ENCODE measurements at regions not wholly inside any gene's neighbourhood (a gene's known extent, or its start where the extent isn't known, plus 50 kb on each side); places are given as distances from the start of the nearest gene placed in this dataset.
"Not testable (repeated sequence)": the region's sequence is repeated elsewhere in the genome, so short reads cannot be mapped to it uniquely, and the experiment has no call there.

DNA sequence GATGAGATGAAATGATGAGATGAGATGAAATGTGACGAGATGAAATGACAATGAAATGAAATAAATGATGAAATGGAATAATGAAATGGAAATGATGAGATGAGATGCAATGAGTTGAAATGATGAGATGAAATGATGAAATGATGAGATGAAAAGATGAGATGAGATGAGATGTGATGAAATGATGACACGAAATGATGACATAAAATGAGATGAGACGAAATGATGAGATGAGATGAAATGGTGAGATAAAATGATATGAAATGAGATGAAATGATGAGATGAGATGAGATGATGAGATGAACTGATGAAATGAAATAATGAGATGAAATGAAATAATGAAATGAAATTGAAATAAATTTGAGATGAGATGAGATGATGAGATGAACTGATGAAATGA, 232.2 kb downstream of the GOLGA6L6 start:
- H3K9me3 ChIP-seq (ENCODE audit: control insufficient read depth, low read length); ATAC-seq (ENCODE audit: low FRiP score); H3K4me1 ChIP-seq (ENCODE audit: control insufficient read depth in 1 of 2, insufficient read depth in 2 of 2, low read length in 2 of 2); intact Hi-C loops (cut with DNase I); DNase-seq; H3K4me3 ChIP-seq (ENCODE audit: low read length in 2 of 2); H3K36me3 ChIP-seq (ENCODE audit: control insufficient read depth in 1 of 2, insufficient read depth in 2 of 2, low read length in 1 of 2); H3K27me3 ChIP-seq (ENCODE audit: control insufficient read depth in 1 of 2, insufficient read depth in 2 of 2, low read length in 1 of 2); H3K27ac ChIP-seq (ENCODE audit: low read depth in 1 of 2, low read length in 2 of 2): not testable (repeated sequence)
- WGBS, 2 donors = 47 to 61% methylated on average over 3 of the region's 3 CpGs

DNA sequence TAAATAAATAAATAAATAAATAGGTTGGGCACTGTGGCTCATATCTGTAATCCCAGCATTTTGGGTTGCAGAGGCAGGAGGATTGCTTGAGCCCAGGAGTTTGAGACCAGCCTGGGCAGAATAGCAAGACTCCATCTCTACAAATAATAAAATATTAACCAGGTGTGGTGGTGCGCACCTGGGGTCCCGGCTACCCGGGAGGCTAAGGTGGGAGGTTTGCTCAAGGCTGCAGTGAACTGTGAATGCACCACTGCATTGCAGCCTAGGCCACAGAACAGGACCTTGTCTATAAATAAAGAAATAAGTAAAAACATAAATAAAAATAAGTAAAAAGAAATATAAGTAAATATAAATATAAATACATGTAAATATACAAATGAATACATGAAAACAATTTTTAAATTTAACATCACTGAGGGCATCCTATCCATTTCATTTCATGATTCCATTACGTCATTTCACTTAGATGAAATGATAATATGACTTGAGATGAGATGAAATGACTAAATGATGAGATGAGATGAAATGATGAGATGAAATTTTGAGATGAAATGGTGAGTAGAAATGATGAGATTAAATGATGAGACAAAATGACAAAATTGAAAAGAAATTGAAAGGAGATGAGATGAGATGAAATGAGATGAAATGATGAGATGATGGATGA, 233.4 kb downstream of the GOLGA6L6 start:
- H3K27ac ChIP-seq (ENCODE audit: low read depth in 1 of 2, low read length in 2 of 2); H3K9me3 ChIP-seq (ENCODE audit: control insufficient read depth, low read length); ATAC-seq (ENCODE audit: low FRiP score); H3K36me3 ChIP-seq (ENCODE audit: control insufficient read depth in 1 of 2, insufficient read depth in 2 of 2, low read length in 1 of 2); DNase-seq; intact Hi-C loops (cut with DNase I); H3K4me3 ChIP-seq (ENCODE audit: low read length in 2 of 2); H3K27me3 ChIP-seq (ENCODE audit: control insufficient read depth in 1 of 2, insufficient read depth in 2 of 2, low read length in 1 of 2); H3K4me1 ChIP-seq (ENCODE audit: control insufficient read depth in 1 of 2, insufficient read depth in 2 of 2, low read length in 2 of 2): not testable (repeated sequence)
- WGBS, 2 donors = 84 to 85% methylated on average over 4 of the region's 4 CpGs

DNA sequence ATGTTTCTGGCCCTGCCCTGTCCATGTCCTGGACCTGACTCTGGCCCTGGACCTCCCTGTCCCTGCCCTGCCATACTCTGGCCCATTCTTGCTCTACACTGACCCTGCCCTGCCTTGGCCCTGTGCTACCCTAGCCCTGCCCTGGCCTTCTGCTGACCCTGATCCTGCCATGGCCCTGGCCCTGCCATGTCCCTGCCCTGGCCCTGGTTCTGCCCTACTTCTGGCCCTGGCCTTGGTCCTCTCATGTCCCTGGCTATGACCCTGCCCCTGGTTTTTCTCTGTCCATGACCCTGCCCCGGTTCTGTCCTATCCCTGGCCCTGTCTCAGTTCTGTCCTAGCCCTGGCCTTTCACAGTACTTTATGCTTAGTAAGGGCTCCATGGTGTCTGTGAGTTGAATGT, 234.5 kb downstream of the GOLGA6L6 start:
- ATAC-seq (ENCODE audit: low FRiP score); H3K4me3 ChIP-seq (ENCODE audit: low read length in 2 of 2); DNase-seq; H3K27me3 ChIP-seq (ENCODE audit: control insufficient read depth in 1 of 2, insufficient read depth in 2 of 2, low read length in 1 of 2); H3K9me3 ChIP-seq (ENCODE audit: control insufficient read depth, low read length); H3K4me1 ChIP-seq (ENCODE audit: control insufficient read depth in 1 of 2, insufficient read depth in 2 of 2, low read length in 2 of 2); H3K36me3 ChIP-seq (ENCODE audit: control insufficient read depth in 1 of 2, insufficient read depth in 2 of 2, low read length in 1 of 2); H3K27ac ChIP-seq (ENCODE audit: low read depth in 1 of 2, low read length in 2 of 2); intact Hi-C loops (cut with DNase I): not testable (repeated sequence)
- WGBS, 2 donors = 48 to 69% methylated on average over 1 of the region's 1 CpG

DNA sequence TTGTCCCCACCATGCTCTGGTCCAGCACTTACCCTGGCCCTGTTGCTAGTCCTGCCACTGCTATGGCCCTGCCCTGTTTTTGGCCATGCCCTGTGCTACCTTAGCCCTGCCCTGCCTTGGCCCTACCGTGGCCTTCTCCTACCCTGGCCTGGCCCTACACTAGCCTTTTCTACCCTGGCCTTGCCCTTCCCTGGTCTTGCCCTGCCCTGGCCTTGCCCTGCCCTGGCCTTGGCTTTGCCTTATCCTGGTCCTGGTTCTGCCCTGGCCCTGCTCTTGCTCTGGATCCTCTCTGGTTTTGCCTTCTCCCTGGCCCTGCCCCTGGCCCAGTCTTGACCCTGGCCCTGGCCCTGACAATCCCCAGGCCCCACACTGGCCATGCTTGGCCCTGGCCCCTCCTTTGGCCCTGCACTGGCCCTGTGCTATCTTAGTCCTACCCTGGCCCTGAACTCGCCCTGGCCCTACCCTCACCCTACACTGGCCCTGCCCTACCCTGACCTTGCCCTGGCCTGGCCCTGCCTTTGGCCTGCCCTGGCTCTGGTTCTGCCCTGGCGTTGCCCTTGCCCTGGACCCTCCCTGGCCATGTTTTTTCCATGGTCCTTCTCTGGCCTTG, 235.0 kb downstream of the GOLGA6L6 start:
- H3K4me3 ChIP-seq (ENCODE audit: low read length in 2 of 2); H3K9me3 ChIP-seq (ENCODE audit: control insufficient read depth, low read length); H3K36me3 ChIP-seq (ENCODE audit: control insufficient read depth in 1 of 2, insufficient read depth in 2 of 2, low read length in 1 of 2); H3K4me1 ChIP-seq (ENCODE audit: control insufficient read depth in 1 of 2, insufficient read depth in 2 of 2, low read length in 2 of 2); H3K27me3 ChIP-seq (ENCODE audit: control insufficient read depth in 1 of 2, insufficient read depth in 2 of 2, low read length in 1 of 2); ATAC-seq (ENCODE audit: low FRiP score); H3K27ac ChIP-seq (ENCODE audit: low read depth in 1 of 2, low read length in 2 of 2); intact Hi-C loops (cut with DNase I): not testable (repeated sequence)
- DNase-seq = peak in 1 of 2 donors; percentile 80
- 47 to 60% methylated on average over 3 of the region's 3 CpGs for WGBS, 2 donors

DNA sequence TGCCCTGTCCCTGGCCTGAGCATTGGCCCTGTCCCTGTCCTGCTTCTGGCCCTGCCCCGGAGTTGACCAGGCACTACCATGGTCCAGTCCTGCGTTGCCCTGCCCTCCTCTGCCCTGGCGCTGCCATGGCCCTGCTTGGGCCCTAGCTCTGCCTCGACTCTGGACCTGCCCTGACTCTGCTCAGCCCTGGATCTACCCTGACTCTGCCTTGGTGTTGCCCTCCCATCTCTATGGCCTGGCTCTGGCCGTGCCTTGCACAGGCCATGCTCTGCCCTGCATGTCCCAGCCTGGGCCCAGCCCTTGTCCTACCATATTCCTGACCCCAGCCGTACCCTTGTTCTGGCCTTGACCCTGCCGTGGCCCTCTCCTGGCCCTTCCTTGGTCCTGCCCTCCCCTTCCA, 235.7 kb downstream of the GOLGA6L6 start:
- H3K4me3 ChIP-seq (ENCODE audit: low read length in 2 of 2); H3K27me3 ChIP-seq (ENCODE audit: control insufficient read depth in 1 of 2, insufficient read depth in 2 of 2, low read length in 1 of 2); H3K36me3 ChIP-seq (ENCODE audit: control insufficient read depth in 1 of 2, insufficient read depth in 2 of 2, low read length in 1 of 2); intact Hi-C loops (cut with DNase I); ATAC-seq (ENCODE audit: low FRiP score); H3K9me3 ChIP-seq (ENCODE audit: control insufficient read depth, low read length); H3K27ac ChIP-seq (ENCODE audit: low read depth in 1 of 2, low read length in 2 of 2); H3K4me1 ChIP-seq (ENCODE audit: control insufficient read depth in 1 of 2, insufficient read depth in 2 of 2, low read length in 2 of 2): not testable (repeated sequence)
- 71 to 81% methylated on average over 7 of the region's 7 CpGs for WGBS, 2 donors
- DNase-seq = peak in 1 of 2 donors; percentile 76

DNA sequence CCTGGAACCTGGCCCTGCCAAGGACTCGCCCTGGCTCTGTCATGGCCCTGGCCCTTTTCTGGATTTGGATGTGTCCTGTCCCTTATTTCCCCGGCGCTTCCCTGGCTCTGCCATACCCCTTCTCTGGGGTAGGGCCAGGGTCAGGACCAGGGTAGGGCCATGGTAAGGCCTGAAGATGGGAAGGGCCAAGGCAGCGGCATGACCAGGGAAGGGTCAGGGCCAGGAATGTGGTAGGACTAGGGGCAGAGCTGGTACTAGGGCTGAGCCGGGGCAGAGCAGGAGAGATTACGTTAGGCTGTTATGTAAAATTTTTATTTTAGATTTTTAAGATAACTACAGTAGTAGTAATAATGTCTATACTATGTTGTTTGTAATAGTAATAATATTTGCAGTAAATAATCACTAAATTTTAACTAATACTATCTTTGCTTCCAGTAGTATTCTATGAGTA, 236.6 kb downstream of the GOLGA6L6 start:
- H3K27ac ChIP-seq (ENCODE audit: low read depth in 1 of 2, low read length in 2 of 2); ATAC-seq (ENCODE audit: low FRiP score); H3K9me3 ChIP-seq (ENCODE audit: control insufficient read depth, low read length); H3K4me3 ChIP-seq (ENCODE audit: low read length in 2 of 2); H3K36me3 ChIP-seq (ENCODE audit: control insufficient read depth in 1 of 2, insufficient read depth in 2 of 2, low read length in 1 of 2); H3K4me1 ChIP-seq (ENCODE audit: control insufficient read depth in 1 of 2, insufficient read depth in 2 of 2, low read length in 2 of 2); intact Hi-C loops (cut with DNase I); H3K27me3 ChIP-seq (ENCODE audit: control insufficient read depth in 1 of 2, insufficient read depth in 2 of 2, low read length in 1 of 2): not testable (repeated sequence)
- 81 to 86% methylated on average over 6 of the region's 6 CpGs for WGBS, 2 donors
- DNase-seq = peak in 1 of 2 donors; percentile 65

DNA sequence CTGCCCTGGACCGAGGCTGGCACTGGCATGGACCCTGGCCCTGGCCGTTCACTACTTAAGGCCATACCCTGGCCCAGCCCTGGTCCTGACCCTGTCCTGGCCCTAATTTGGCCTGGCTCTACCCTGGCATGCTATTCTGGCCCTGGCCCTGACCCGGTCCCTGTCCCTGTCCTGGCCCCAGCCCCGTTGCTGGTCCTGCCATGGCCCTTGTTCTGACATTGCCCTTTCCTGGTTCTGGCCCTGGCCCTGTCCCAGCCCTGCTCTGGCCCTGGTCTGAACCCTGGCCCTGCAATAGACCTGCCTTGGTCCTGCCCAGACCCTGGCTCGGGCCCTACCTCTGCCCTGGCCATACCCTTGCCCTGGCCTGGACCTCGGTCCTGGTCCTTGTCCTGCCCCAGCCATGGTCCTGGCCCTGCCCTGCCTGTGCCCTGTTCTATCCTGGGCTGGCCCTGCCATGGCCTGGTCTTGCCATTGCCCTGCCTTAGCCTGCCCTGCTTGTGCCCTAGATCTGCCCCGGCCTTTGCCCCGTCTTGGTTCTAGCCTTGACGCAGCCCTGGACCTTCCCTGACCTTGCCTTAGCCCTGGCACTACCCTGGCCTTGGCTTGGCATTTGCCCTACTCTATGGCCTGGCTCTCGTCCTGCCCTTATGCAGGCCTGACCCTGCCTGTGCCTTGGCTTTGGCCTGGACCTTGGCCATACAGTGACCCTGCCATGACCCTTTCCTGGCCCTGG, 237.2 kb downstream of the GOLGA6L6 start:
- peak in 1 of 2 donors; percentile 78 for DNase-seq
- not testable (repeated sequence) for ATAC-seq (ENCODE audit: low FRiP score)

DNA sequence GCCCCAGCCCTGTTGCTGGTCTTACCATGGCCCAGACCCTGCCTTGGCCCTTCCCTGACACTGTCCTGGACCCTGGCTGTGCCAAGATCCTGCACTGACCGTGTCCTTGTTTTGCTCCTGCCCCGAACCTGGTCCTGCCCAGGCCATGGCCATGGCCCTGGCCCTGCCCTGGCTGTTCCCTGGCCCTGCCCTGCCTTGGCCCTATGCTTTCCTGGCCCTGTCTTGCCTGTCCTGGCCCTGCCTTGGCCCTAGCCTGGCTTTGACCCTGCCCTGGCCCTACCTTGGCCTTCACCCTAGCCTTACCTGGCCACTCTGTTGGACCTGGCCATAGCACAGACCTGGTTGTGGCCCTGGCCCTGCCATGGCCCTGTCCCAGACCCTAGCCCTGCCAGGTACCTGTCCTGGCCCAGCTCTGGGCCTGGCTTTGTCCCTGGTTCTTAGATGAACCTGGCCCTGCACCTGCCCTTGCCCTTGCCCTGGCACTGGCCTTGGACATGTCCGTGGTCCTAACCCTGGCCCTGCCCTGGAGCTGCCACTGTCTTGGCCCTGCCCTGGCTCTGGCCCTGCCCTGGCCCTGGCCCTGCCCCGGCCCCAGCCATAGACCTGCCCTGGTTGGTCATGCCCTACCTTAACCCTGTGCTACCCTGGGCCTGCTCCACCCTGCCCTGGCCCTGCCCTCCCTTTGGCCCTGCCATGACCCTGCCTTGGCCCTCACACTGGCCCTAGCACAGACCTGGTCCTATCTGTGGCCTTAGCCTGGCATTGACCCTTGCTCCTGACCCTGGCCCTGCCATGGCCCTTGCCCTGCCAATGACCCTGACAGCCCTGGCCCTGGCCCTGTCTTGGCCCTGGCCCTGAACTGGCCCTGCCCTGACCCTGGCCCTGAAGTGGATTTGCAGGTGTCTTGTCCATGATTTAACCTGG, 238.1 kb downstream of the GOLGA6L6 start:
- not testable (repeated sequence) for ATAC-seq (ENCODE audit: low FRiP score); H3K36me3 ChIP-seq (ENCODE audit: control insufficient read depth in 1 of 2, insufficient read depth in 2 of 2, low read length in 1 of 2)

More for the DNA sequence above, 237.2 kb downstream of the GOLGA6L6 start:
- WGBS, 2 donors = 68 to 72% methylated on average over 10 of the region's 10 CpGs
- H3K9me3 ChIP-seq (ENCODE audit: control insufficient read depth, low read length); H3K27ac ChIP-seq (ENCODE audit: low read depth in 1 of 2, low read length in 2 of 2); H3K4me3 ChIP-seq (ENCODE audit: low read length in 2 of 2); H3K27me3 ChIP-seq (ENCODE audit: control insufficient read depth in 1 of 2, insufficient read depth in 2 of 2, low read length in 1 of 2); H3K36me3 ChIP-seq (ENCODE audit: control insufficient read depth in 1 of 2, insufficient read depth in 2 of 2, low read length in 1 of 2); H3K4me1 ChIP-seq (ENCODE audit: control insufficient read depth in 1 of 2, insufficient read depth in 2 of 2, low read length in 2 of 2); intact Hi-C loops (cut with DNase I): not testable (repeated sequence)

More for the DNA sequence above, 238.1 kb downstream of the GOLGA6L6 start:
- WGBS, 2 donors = 71 to 82% methylated on average over 4 of the region's 4 CpGs
- DNase-seq; H3K4me1 ChIP-seq (ENCODE audit: control insufficient read depth in 1 of 2, insufficient read depth in 2 of 2, low read length in 2 of 2); intact Hi-C loops (cut with DNase I); H3K27me3 ChIP-seq (ENCODE audit: control insufficient read depth in 1 of 2, insufficient read depth in 2 of 2, low read length in 1 of 2); H3K9me3 ChIP-seq (ENCODE audit: control insufficient read depth, low read length); H3K27ac ChIP-seq (ENCODE audit: low read depth in 1 of 2, low read length in 2 of 2); H3K4me3 ChIP-seq (ENCODE audit: low read length in 2 of 2): not testable (repeated sequence)

Data from aorta (tissue), 5 donors.